NAMALWA (cell line): ENCODE measurements at regions not wholly inside any gene's neighbourhood (a gene's known extent, or its start where the extent isn't known, plus 50 kb on each side); places are given as distances from the start of the nearest gene placed in this dataset.

Source experiments
- DNase-seq: peaks from one replicate; pipeline ENCODE4 v3.0.0-alpha.2; 2015; ENCODE audit warnings: low spot score

DNA sequence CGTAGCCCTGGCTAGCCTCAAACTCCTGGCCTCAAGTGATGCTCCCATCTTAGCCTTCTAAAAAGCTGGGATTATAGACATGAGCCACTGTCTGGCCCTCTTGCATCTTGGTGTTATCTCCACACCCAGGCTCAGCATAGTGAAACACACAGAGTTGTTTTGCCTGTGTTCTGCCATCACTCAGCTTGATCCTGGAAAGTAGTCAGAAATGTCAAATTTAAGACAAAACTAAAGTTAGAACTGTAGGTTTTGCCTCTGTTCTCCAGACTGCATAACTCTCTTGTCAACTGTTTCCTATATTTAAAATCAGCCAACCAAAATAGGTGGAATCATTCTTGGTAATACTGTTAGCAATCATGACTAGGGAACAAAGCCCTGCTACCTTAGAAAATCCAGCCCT, 72.1 kb upstream of the GULP1 start:
- no peak for DNase-seq

DNA sequence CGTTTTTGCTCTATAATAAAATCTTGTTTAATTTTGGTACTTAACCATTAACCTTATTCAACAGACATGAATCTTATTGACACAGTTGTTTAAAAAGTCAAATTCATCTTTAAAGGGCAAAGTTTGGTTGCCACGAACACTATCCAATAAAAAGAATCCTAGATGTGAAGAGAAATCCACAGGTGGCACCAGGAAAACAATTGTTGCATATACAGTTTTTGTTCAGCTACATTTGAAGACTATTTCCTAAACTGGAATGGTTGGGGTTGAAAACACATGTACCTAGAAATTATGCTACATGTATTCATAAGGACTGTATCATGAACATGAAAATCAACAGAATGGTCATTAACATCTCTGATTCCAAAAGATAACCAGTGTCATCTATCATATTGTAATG, 71.1 kb upstream of the GULP1 start:
- no peak for DNase-seq

DNA sequence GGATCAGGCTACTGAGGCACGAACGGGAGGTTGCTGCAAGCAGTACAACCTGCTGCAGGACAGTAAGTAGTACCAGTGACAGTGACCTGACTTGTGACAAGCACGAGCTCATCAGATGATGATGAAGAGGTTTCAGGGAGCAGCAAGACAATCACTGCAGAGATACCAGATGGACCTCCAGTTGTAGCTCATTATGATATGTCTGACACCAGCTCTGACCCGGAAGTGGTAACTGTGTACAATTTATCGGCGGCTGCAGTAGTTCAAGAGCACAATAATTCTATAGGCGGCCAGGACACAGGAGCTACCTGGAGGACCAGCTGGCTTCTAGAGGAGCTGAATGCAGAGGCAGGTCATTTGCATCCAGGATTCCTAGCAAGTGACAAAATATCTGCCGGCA, 64.0 kb upstream of the GULP1 start:
- DNase-seq = no peak

DNA sequence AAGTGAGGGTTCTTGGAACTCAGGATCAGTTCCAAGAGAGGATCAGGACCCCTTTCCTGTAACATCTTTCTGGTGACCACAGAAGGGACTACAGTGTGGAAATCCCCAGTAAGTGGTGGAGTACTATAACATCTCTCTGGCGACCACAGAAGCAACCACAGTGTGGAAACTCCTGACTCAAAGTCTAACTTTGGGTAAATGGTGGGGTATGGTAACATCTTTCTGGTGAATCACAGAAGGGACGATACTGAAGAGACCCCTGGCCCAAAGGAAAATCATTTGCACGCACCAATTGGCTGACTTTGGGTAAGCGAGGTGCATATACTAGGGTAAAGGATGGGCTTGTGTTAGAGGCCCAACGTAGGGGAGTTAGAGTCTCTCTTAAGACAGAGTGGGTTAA, 56.3 kb upstream of the GULP1 start:
- no peak for DNase-seq

DNA sequence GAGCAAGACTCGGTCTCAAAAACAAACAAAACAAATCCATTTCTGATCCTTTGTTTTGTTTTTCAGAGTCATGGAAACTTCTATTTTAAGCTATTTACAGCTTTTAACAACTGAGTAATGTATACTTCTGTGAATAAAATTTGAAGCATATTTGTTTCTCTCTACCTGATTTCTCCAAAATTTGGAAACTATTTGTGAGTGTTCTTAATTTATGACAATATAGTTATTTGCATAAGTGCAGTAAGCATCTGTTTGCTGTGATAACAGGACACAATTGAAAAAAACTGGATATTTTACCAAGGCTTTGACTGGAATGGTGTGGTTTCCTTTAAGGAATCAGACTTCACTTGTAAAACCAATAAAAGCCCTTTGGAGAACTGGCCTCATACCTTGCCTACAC, 53.3 kb upstream of the GULP1 start:
- DNase-seq = peak; percentile 25
